ENCODE measurements at regions not wholly inside any gene's neighbourhood (a gene's known extent, or its start where the extent isn't known, plus 50 kb on each side); places are given as distances from the start of the nearest gene placed in this dataset.

- no peak for DNase-seq (ENCODE audit: low read depth in 1 of 2, low spot score in 1 of 2)
These were observed 616.8 kb downstream of the TLE4 start for GRCh38 chr9:80188579-80188978.

GRCh38 chr9:80185112-80185738, 613.5 kb downstream of the TLE4 start:
- DNase-seq (ENCODE audit: low read depth in 1 of 2, low spot score in 1 of 2): no peak

- no peak for DNase-seq (ENCODE audit: low read depth in 1 of 2, low spot score in 1 of 2)
These were observed 606.2 kb downstream of the TLE4 start for GRCh38 chr9:80177949-80178480.

DNA sequence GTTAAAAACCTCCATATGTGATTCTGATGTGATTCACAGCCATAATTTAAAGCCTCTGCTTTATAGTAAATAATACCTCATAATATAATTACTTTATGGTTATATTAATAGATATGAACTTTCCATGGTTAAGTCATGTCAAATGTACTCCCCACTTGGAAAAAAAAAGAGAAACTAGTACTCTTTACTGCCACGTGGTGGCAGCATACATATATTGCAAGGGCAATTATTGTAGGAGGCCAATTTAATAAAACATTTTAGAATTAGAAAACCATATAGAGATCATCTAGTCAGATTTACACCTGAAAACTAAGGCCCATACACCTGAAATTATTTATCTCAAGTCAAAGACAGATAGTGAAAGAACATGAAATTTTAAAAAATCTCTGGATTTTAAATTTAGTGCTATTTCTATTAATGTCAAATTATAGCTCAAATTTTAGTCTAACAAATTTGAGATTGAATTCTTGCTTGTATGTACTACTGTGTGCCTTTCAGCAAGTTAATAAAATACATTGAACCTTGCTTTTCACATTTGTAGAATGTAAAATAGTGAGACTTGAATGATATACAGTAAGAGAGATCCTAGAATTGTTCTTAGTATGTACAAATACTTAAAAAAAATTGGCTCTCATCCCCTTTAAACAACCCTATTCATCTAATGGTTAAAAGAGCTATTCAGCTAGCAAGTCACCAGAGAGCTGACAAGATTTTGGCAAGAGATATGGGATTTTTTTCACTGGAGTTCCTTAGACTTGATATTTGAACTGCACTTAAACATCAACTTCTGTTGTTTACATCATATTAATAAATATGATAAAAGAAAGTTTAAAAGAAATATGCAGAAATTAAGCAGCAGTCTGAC, 603.8 kb downstream of the TLE4 start:
- peak in 1 of 2 donors; percentile 2 for DNase-seq (ENCODE audit: low read depth in 1 of 2, low spot score in 1 of 2)

DNA sequence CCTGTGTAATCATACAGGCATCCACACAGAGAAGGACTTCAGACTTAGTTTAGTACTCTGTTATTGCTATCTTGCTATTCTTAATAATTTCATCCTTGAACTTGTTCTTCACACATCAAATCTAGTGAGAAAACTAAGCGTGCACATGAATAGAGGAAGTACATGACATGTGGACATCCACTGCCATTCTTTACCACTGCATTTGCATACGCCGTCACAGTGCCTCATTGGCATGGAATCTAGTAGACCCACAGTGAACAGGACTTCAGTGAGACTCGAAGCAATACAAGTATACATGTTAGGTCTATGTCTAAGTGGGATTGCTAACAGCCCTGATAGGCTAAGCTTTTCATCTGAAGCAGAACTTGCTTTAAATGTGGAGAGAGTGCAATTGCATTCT, 592.1 kb downstream of the TLE4 start:
- DNase-seq (ENCODE audit: low read depth in 1 of 2, low spot score in 1 of 2): no peak

- DNase-seq (ENCODE audit: low read depth in 1 of 2, low spot score in 1 of 2): no peak
These were observed 586.9 kb downstream of the TLE4 start for GRCh38 chr9:80158554-80159170.

GRCh38 chr9:80158131-80158530, 586.4 kb downstream of the TLE4 start:
- no peak for DNase-seq (ENCODE audit: low read depth in 1 of 2, low spot score in 1 of 2)

DNA sequence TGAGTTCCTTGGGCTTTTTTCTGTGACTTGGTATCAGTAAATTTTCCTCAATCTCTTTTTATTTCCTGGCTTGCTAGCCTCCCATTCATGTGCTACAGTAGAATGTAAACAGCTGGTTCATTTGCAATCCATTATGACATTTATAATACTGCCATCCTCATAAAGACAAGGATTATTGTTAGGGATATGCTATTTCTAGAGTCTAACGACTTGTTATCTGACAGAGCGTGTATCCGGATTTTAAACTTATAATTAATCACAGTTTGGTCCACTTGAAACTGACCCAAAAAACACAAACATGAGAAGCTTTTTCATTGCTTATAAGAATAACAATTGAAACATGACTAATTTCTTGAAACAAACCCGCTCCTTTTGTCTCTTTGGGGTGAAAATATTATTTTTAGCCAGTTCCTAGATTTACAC, 585.8 kb downstream of the TLE4 start:
- DNase-seq (ENCODE audit: low read depth in 1 of 2, low spot score in 1 of 2): no peak

GRCh38 chr9:80156756-80157472, 585.1 kb downstream of the TLE4 start:
- DNase-seq (ENCODE audit: low read depth in 1 of 2, low spot score in 1 of 2): no peak

DNA sequence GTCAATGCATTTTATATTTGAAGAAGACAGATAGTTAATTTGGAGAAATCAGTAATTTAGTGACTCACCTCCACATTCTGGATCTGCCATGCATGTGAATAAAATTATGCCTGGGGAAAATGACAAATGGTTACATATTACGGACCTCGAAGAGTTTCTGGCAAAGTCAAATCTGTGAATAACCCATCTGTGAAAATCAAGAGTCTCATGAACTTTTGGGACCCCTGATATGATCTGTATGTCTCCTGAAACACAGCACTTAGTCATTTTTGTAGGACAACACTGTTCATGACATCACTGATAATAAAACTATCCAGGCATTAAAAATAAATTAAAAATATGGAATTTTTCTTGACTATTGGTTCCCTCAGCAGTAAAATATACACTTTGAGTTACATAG, 584.5 kb downstream of the TLE4 start:
- no peak for DNase-seq (ENCODE audit: low read depth in 1 of 2, low spot score in 1 of 2)

DNA sequence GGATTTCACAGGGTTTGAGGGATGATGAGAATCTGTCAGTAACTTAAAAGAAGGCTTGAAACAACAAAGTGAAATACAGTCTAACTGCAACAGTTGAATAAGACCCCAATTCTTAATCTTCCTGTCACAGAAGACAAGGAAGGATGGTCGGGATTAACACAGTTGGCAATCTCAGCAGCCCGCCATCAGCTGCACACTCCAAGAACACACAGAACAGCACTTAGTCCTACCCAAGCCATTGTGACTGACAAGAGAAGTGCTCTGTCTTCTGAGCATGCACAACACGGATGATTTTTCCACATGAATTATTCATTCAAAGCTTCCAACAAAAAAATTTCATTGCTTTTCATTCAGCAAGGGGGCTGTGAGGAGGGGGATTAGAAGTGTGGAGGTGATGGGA, 576.1 kb downstream of the TLE4 start:
- no peak for DNase-seq (ENCODE audit: low read depth in 1 of 2, low spot score in 1 of 2)

- no peak for DNase-seq (ENCODE audit: low read depth in 1 of 2, low spot score in 1 of 2)
These were observed 574.7 kb downstream of the TLE4 start for GRCh38 chr9:80146466-80146865.

DNA sequence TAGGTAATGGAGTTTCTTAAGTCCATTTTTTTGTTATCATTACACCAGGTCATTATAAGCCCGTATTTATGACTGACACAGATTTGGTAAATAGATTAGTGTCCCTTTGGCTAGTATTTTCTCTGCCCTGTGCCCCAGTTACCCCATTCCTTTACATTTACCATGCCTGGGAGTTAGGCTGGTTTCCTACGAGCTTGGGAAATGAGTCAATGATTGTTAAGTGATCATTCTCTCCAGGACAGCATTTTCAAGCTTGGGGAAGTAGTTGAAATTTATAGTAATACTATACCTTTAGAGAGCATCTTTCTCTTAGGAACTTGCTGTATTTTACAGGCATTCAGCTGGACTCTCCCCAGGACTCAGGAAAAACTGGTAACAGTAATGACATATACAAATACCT, 573.1 kb downstream of the TLE4 start:
- no peak for DNase-seq (ENCODE audit: low read depth in 1 of 2, low spot score in 1 of 2)

GRCh38 chr9:80144406-80144805, 572.6 kb downstream of the TLE4 start:
- DNase-seq (ENCODE audit: low read depth in 1 of 2, low spot score in 1 of 2): no peak

DNA sequence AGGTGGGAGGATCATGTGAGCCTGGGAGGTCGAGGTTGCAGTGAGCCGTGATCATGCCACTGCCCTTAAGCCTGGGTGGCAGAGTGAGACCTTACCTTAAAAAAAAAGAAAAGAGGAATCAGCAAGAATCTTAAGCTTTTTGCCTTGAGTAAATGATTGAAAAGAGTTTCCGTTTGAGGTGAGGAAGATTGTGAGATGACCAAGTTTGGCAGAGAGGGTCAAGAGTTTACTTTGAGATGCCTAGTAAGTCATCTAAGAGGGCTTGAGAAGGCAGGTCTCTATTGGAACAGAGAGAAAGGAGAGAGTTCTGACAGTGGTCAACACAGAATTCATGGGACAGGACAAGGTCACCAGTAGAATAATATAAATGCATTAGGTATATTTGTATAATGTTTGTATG, 572.1 kb downstream of the TLE4 start:
- DNase-seq (ENCODE audit: low read depth in 1 of 2, low spot score in 1 of 2): no peak

DNA sequence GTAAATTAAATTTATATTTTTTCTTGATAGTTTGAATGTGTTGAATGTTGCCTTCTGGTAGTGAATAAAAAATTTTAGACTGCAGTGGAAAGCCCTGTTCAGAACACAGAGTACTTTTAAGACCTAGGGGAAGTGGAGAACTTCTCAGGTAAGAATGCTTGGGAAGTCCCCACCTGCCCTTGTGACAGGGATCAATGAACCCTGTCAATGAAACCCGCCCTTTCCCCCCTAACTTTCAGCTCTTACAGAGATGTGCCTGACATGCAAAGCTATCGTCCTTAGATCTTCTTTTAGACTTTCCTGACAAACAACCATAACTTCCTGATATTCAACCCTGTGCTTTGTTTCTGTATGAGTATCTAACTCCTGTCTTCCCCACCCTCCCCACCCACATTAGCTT, 562.7 kb downstream of the TLE4 start:
- no peak for DNase-seq (ENCODE audit: low read depth in 1 of 2, low spot score in 1 of 2)

DNA sequence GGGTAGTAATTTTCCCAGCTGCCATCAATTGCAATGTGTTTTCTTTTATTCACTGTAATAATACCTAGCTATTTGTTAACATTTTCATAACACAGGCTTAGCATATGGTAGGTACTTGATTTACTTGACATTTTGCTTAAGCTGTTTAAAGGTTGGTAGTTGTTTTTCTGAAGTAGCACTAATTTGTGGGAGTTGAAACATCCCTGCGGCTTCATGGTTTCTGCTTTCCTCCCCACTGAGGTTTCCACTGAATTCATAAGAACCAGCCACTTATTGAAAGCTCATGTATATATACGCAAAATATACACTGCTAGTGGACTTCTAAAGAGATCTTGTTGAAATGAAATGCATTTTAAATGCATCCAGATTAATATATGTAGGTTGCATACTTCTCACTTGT, 559.9 kb downstream of the TLE4 start:
- no peak for DNase-seq (ENCODE audit: low read depth in 1 of 2, low spot score in 1 of 2)

DNA sequence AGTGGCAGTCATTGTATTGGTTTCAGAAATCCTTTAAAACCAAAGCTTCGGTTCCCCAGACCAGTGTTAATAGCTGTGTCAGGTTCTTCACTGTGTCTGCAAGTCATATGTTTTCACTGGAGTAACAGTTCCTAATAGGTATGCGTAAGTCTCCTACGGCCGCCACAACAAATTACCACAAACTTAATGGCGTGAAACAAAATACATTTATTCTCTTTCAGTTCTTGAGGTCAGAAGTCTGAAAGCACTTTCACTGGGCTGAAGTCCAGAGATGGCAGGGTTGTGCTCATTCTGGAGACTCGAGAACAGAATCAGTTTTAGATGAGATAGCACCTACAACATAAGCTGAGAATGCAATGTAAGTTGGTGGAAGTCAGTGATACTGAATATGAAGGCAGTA, 556.2 kb downstream of the TLE4 start:
- DNase-seq (ENCODE audit: low read depth in 1 of 2, low spot score in 1 of 2): no peak

GRCh38 chr9:80125731-80126264, 554.0 kb downstream of the TLE4 start:
- DNase-seq (ENCODE audit: low read depth in 1 of 2, low spot score in 1 of 2): no peak

DNA sequence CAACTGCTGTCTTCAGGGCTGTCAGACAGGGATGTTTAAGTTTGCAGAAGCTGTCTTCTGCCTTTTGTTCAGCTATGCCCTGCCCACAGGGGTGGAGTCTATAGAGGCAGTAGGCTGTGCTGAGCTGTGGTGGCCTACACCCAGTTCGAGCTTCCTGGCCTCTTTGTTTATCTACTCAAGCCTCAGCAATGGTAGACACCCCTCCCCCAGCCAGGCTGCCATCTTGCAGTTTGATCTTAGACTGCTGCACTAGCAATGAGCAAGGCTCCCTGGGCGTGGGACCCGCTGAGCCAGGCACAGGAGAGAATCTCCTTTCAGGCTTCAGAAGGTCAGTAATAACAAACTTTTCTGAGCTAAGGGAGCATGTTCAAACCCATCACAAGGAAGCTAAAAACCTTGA, 545.3 kb downstream of the TLE4 start:
- DNase-seq (ENCODE audit: low read depth in 1 of 2, low spot score in 1 of 2): no peak

- no peak for DNase-seq (ENCODE audit: low read depth in 1 of 2, low spot score in 1 of 2)
These were observed 542.5 kb downstream of the TLE4 start for GRCh38 chr9:80114241-80114640.
